ENCODE measurements at regions not wholly inside any gene's neighbourhood (a gene's known extent, or its start where the extent isn't known, plus 50 kb on each side); places are given as distances from the start of the nearest gene placed in this dataset.

DNA sequence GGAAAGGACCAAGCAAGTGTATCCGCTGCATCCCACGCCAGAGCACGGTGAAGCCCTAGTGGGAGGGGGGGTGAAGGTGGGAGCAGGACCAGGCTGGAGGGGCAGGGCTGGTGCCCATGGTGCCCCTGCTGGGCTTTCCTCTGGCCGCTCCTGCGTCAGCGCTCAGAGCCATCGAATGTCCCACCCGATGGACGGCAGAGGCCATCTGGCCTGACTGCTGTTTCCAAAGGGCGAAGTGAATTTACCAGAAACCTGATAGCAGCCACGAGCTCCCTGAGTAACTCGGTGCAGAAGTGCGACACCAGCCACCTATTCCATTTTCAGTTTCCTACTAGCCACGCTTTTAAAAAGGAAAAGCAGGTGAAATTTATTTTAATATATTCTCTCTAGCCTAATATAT, 203.6 kb upstream of the CIBAR2 start:
- TF ChIP-seq, protein P1, sequence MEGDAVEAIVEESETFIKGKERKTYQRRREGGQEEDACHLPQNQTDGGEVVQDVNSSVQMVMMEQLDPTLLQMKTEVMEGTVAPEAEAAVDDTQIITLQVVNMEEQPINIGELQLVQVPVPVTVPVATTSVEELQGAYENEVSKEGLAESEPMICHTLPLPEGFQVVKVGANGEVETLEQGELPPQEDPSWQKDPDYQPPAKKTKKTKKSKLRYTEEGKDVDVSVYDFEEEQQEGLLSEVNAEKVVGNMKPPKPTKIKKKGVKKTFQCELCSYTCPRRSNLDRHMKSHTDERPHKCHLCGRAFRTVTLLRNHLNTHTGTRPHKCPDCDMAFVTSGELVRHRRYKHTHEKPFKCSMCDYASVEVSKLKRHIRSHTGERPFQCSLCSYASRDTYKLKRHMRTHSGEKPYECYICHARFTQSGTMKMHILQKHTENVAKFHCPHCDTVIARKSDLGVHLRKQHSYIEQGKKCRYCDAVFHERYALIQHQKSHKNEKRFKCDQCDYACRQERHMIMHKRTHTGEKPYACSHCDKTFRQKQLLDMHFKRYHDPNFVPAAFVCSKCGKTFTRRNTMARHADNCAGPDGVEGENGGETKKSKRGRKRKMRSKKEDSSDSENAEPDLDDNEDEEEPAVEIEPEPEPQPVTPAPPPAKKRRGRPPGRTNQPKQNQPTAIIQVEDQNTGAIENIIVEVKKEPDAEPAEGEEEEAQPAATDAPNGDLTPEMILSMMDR (IDR thresholded peaks at IDR 0.05) = no peak
- TF ChIP-seq POLR2AphosphoS5 (IDR thresholded peaks at IDR 0.05; ENCODE audit: insufficient read depth in 1 of 2, low read depth in 1 of 2) = no peak

Data from vagina (tissue), 2 donors.